ENCODE measurements at regions not wholly inside any gene's neighbourhood (a gene's known extent, or its start where the extent isn't known, plus 50 kb on each side); places are given as distances from the start of the nearest gene placed in this dataset.

DNA sequence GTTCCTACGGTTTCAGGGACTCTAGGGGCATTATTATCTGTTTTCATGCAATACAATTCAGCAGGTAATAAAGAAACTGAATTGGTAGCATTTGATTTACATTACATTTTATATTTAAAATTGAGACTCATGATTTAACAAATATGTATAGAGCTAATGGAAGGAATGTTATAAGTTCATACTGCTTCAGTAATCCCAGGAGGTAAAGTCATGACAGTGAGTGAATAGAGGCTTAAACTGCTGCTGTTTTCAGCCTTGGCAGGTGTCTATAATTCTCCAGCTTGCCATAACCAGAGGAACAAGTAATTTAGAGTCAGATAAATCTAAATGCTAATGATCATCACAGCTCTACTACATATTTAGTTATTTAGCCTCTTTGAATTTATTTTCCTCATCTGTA, 360.8 kb upstream of the MANEA start:
- 73 to 79% (median 78%) methylated on average over 1 of the region's 1 CpG for WGBS, 3 donors
- Histone ChIP-seq H3K9me3 (no peaks in the 10 kb centered on the region), H3K36me3 (no peaks in the 10 kb centered on the region), H3K27ac (no peak overlapping the region), H3K27me3 (no peaks in the 10 kb centered on the region), H3K4me3 (no peak overlapping the region), H3K4me1 (ENCODE audit: insufficient read depth) (no peaks in the 10 kb centered on the region)
- TF ChIP-seq, protein P1, sequence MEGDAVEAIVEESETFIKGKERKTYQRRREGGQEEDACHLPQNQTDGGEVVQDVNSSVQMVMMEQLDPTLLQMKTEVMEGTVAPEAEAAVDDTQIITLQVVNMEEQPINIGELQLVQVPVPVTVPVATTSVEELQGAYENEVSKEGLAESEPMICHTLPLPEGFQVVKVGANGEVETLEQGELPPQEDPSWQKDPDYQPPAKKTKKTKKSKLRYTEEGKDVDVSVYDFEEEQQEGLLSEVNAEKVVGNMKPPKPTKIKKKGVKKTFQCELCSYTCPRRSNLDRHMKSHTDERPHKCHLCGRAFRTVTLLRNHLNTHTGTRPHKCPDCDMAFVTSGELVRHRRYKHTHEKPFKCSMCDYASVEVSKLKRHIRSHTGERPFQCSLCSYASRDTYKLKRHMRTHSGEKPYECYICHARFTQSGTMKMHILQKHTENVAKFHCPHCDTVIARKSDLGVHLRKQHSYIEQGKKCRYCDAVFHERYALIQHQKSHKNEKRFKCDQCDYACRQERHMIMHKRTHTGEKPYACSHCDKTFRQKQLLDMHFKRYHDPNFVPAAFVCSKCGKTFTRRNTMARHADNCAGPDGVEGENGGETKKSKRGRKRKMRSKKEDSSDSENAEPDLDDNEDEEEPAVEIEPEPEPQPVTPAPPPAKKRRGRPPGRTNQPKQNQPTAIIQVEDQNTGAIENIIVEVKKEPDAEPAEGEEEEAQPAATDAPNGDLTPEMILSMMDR (IDR thresholded peaks at IDR 0.05) = no peak
- no peak for TF ChIP-seq EP300 (IDR thresholded peaks at IDR 0.05)
- no peak for TF ChIP-seq POLR2A (IDR thresholded peaks at IDR 0.05)
- intact Hi-C loops (cut with DNase I) = no loop called here
- no peak for DNase-seq

DNA sequence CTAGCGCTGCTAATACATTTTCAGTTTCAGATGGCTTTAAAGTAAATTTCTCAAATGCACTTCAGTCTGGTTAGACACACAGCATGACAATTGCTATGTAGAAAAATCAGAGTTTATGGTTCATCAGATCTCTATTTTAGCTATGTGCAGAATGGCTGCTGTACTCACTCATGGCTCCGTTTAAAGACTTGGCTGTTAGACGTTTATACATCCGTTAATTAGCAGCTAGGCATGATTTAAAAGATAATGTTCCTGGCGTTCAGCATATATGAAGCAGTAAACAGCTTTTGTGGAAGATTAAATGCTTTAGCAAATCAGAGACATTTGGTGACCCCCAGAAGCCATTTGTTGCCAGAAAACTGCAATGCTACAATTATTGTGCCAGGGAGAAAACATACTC, 350.0 kb upstream of the MANEA start:
- TF ChIP-seq EP300 (IDR thresholded peaks at IDR 0.05) (no peak), POLR2A (IDR thresholded peaks at IDR 0.05) (no peak)
- H3K27ac ChIP-seq = no peak overlapping the region
- H3K4me3 ChIP-seq = no peak overlapping the region
- no peaks in the 10 kb centered on the region for H3K4me1 ChIP-seq (ENCODE audit: insufficient read depth)
- no peaks in the 10 kb centered on the region for H3K27me3 ChIP-seq
- H3K36me3 ChIP-seq = no peaks in the 10 kb centered on the region
- DNase-seq = no peak
- H3K9me3 ChIP-seq = no peaks in the 10 kb centered on the region
- intact Hi-C loops (cut with DNase I) = no loop called here
- 49 to 60% (median 58%) methylated on average over 5 of the region's 5 CpGs for WGBS, 3 donors

DNA sequence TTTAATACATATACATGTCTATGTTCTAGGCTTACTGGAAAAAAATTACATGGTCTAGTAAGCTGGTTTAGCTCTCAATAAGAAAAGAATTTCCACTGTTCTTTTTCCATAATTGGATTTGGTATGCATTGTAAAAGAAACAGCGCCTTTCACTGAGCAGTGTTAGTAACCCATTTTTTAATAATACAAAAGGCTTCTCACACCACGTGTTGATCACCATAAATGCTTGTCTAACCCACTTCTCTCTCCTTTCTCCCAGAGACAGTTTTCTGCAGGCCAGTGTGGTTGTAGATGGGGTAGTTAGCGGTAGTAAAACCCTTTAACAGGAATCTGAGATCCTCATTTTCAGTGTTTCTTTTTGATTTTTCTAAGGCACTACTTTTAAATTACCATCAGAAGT, 348.7 kb upstream of the MANEA start:
- H3K9me3 ChIP-seq = no peaks in the 10 kb centered on the region
- 82 to 83% (median 82%) methylated on average over 3 of the region's 3 CpGs for WGBS, 3 donors
- no peak for TF ChIP-seq EP300 (IDR thresholded peaks at IDR 0.05)
- no peak for TF ChIP-seq POLR2A (IDR thresholded peaks at IDR 0.05)
- TF ChIP-seq, protein P1 (IDR thresholded peaks at IDR 0.05) = no peak

DNA sequence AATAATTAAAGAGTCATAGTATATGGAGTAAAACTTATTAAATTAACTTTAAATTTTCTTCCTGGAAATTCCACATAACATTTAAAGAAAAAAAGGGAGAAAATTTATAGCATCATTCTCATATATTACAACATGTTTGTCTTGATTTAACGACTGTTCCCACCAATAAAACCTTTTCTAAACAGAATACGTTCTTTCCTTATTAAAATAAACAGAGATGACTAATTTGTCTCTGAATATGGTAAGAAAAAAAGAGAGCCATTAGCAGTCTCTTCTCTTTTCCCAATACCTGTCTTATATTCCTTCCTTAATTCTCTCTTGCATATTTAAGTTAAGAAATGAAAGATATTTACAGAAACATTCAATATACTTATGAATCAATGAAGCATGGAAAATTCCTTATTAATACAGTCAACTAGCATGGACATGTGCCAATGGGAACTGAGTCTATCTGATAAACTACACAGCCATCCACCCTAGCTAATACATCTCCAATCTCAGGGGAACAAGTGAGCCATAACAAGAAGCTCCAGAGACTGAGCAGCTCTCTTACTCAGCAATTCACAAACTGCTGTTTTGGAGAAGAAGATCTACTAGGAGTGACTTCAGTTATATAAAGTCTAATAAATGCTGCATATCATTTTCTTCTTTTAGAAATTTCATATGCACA, 347.1 kb upstream of the MANEA start:
- Histone ChIP-seq H3K4me1 (ENCODE audit: insufficient read depth) (no peaks in the 10 kb centered on the region), H3K27me3 (no peaks in the 10 kb centered on the region), H3K36me3 (no peaks in the 10 kb centered on the region), H3K9me3 (no peaks in the 10 kb centered on the region), H3K27ac (no peak overlapping the region), H3K4me3 (no peak overlapping the region)
- no peak for DNase-seq
- intact Hi-C loops (cut with DNase I) = no loop called here
- TF ChIP-seq, protein P1 (IDR thresholded peaks at IDR 0.05) = no peak
- no peak for TF ChIP-seq EP300 (IDR thresholded peaks at IDR 0.05)
- no peak for TF ChIP-seq POLR2A (IDR thresholded peaks at IDR 0.05)
- WGBS, 3 donors = 45 to 66% (median 46%) methylated on average over 2 of the region's 2 CpGs

More for the DNA sequence above, 348.7 kb upstream of the MANEA start:
- no peak overlapping the region for H3K27ac ChIP-seq
- H3K4me3 ChIP-seq = no peak overlapping the region
- H3K36me3 ChIP-seq = no peaks in the 10 kb centered on the region
- H3K27me3 ChIP-seq = no peaks in the 10 kb centered on the region
- no peak for DNase-seq
- intact Hi-C loops (cut with DNase I) = no loop called here
- H3K4me1 ChIP-seq (ENCODE audit: insufficient read depth) = no peaks in the 10 kb centered on the region

DNA sequence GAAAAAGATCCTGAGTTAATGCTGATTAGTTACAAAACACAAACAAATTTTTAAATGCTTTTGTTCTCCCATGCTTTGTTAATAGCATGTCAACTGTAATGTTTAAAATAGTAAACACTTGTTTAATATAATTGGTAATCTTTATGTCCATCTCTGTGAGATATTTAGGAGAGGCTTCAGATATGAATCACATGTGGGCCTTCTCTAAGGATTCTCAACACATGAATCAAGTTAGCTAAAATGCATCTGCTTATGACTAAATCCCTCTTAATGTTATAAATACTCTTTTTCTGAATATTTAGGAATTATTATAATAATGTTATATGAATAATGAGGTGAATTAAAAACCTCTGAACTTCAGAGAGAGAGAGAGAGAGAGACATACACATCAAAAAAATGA, 345.9 kb upstream of the MANEA start:
- intact Hi-C loops (cut with DNase I) = no loop called here
- Histone ChIP-seq H3K27me3 (no peaks in the 10 kb centered on the region), H3K4me1 (ENCODE audit: insufficient read depth) (no peaks in the 10 kb centered on the region), H3K27ac (no peak overlapping the region), H3K4me3 (no peak overlapping the region), H3K36me3 (no peaks in the 10 kb centered on the region), H3K9me3 (no peaks in the 10 kb centered on the region)
- no peak for TF ChIP-seq EP300 (IDR thresholded peaks at IDR 0.05)
- TF ChIP-seq POLR2A (IDR thresholded peaks at IDR 0.05) = no peak
- TF ChIP-seq, protein P1 (IDR thresholded peaks at IDR 0.05) = no peak
- no peak for DNase-seq

All from ovary (tissue), 7 donors.